C4-2B (cell line): ENCODE measurements at regions not wholly inside any gene's neighbourhood (a gene's known extent, or its start where the extent isn't known, plus 50 kb on each side); places are given as distances from the start of the nearest gene placed in this dataset.

ENCODE experiments used
- H3K27ac ChIP-seq: fragments of 450-650 bp; 2 replicates; pipeline ENCODE4 v1.5.1; 2017
- CTCF ChIP-seq: fragments of 450-650 bp; conservative IDR thresholded peaks from 2 replicates; pipeline ENCODE4 v1.5.1; 2017; ENCODE audit warnings: mild to moderate bottlenecking
- ZFX ChIP-seq: fragments of 450-650 bp; IDR thresholded peaks from 2 replicates; pipeline ENCODE4 v1.6.1; 2017

DNA sequence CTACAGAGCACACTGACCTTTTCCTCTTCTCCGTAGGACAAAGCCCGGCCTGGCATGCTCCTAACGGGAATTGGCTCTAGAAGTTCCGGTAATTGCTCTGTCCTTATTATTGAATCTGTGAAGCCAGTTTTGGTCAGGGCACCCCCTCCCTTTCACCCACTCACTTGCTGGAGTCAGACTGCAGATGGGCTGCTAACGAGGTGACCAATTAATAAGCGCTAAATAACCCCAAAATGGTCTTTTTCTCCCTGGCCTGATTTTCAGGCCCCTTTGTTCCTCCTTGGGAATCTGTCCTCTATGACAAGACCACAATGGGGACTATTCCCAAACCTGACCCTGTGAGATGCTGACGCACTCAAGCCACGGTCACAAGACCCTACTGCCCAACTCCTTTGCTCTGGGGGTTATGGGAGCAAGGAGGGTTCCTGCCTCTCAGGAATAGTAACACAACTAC is 610.0 kb upstream of the CADM1 start:
- no peak overlapping the region for H3K27ac ChIP-seq
- TF ChIP-seq ZFX: no peak
- TF ChIP-seq CTCF: no peak

- H3K27ac ChIP-seq: no peak overlapping the region
- TF ChIP-seq CTCF (no peak), ZFX (no peak)
Measured at GRCh38 chr11:116112087-116112935, 608.1 kb upstream of the CADM1 start.

GRCh38 chr11:116111546-116111945 is 607.3 kb upstream of the CADM1 start:
- no peak for TF ChIP-seq ZFX
- no peak for TF ChIP-seq CTCF
- H3K27ac ChIP-seq: no peak overlapping the region

- no peak overlapping the region for H3K27ac ChIP-seq
Measured at GRCh38 chr11:116110802-116111201, 606.6 kb upstream of the CADM1 start.

GRCh38 chr11:116110356-116110755 is 606.1 kb upstream of the CADM1 start:
- no peak overlapping the region for H3K27ac ChIP-seq
- TF ChIP-seq ZFX (no peak), CTCF (no peak)

More at GRCh38 chr11:116110802-116111201, 606.6 kb upstream of the CADM1 start:
- TF ChIP-seq CTCF (no peak), ZFX (no peak)

DNA sequence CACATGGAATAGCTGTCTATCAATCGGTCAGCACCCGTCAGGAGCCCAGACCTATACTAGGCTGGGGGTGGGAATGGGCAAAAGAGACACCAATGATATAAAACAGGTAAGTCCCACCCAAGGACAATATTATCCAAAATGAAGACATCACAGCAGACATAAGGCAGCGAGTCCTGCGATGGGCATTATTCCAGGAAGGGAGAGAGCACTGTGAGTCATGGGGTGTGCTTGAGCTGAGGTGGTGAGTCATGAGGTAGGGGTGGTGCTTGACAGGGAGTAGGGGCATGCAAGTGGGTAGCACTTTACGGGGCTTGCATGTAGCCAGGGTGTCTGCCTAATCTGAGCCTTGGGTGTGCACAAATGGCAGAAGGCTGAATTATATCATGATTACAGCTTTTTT is 605.0 kb upstream of the CADM1 start:
- no peak for TF ChIP-seq ZFX
- no peak for TF ChIP-seq CTCF

DNA sequence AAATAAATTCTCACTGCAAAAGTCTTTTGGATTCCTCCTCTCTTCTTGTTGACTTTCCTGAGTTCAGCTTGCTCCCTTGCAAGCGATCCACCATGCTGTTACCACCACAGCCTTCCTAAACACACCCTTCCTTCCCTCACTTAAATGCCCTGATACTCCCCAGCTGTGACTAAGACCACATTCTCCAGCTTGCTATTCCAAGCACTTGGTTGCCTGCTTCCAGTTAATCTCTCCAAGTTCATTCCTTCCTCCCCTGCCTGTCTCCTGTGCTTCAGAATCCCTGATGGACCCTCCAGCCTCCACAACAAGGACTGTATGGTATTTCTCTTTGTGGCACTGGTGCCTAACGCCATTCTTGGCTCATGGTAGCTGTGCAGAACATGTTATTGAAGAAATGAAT is 603.9 kb upstream of the CADM1 start:
- no peak overlapping the region for H3K27ac ChIP-seq

More for the DNA sequence above, 605.0 kb upstream of the CADM1 start:
- H3K27ac ChIP-seq: no peak overlapping the region

More for the DNA sequence above, 603.9 kb upstream of the CADM1 start:
- no peak for TF ChIP-seq CTCF
- no peak for TF ChIP-seq ZFX
